Aorta (tissue), 5 donors: ENCODE measurements at regions not wholly inside any gene's neighbourhood (a gene's known extent, or its start where the extent isn't known, plus 50 kb on each side); places are given as distances from the start of the nearest gene placed in this dataset.

Experiments used
- ATAC-seq: fragments of 200-7000 bp; cut with Tn5 transposase; one replicate; pipeline ENCODE4 v1.9.1; 2022; ENCODE audit warnings: moderate library complexity; ENCODE audit not compliant: low FRiP score
- DNase-seq, 2 donors: peaks; one replicate each; pipeline ENCODE4 v3.0.0-alpha.2; 2020
- H3K27ac ChIP-seq, 2 donors: one replicate each; pipeline ENCODE4 v1.5.1; 2013; ENCODE audit warnings: low read length in 2 of 2, mild to moderate bottlenecking in 2 of 2, moderate library complexity in 2 of 2, control low read depth in 1 of 2, inconsistent platforms in 1 of 2, low read depth in 1 of 2
- H3K27me3 ChIP-seq, 2 donors: one replicate each; pipeline ENCODE4 v1.6.1; 2013; ENCODE audit warnings: control low read depth in 1 of 2, low read length in 1 of 2, mild to moderate bottlenecking in 1 of 2, moderate library complexity in 1 of 2; ENCODE audit not compliant: insufficient read depth in 2 of 2, control insufficient read depth in 1 of 2
- H3K36me3 ChIP-seq, 2 donors: one replicate each; pipeline ENCODE4 v1.6.1; 2013; ENCODE audit warnings: control low read depth in 1 of 2, low read length in 1 of 2, mild to moderate bottlenecking in 1 of 2; ENCODE audit not compliant: insufficient read depth in 2 of 2, control insufficient read depth in 1 of 2
- H3K4me1 ChIP-seq, 2 donors: one replicate each; pipeline ENCODE4 v1.6.1; 2013; ENCODE audit warnings: low read length in 2 of 2, control low read depth in 1 of 2, mild to moderate bottlenecking in 1 of 2, moderate library complexity in 1 of 2; ENCODE audit not compliant: insufficient read depth in 2 of 2, control insufficient read depth in 1 of 2
- H3K4me3 ChIP-seq, 2 donors: one replicate each; pipeline ENCODE4 v1.5.1; 2013; ENCODE audit warnings: low read length in 2 of 2, control low read depth in 1 of 2, mild to moderate bottlenecking in 1 of 2
- H3K9me3 ChIP-seq: one replicate; pipeline ENCODE4 v1.6.1; 2013; ENCODE audit warnings: mild to moderate bottlenecking, low read length; ENCODE audit not compliant: control insufficient read depth
- WGBS, 2 donors: extraction: QIAGEN DNeasy Blood & Tissue Kit; methylation state at CpG; one replicate each; pipeline ENCODE4 v1.1.7; 2013; 5-methylcytosine and 5-hydroxymethylcytosine counted together
- intact Hi-C, 2 donors: fragments of 100-400 bp; cut with DNase I; formaldehyde crosslinking; loops; one replicate each; pipeline versions ENCODE4 v1.14.2 to v1.15.0; 2022
- donor health status: healthy with polysubstance abuse.
- donor health status: Bipolar disorder and iron deficiency.
- donor health status: DM: no; HTN: no; CAD: no.
- donor health status: DM: no; HTN: no; CAD: no.
- donor health status: DM: yes; HTN: yes; CAD: no.

DNA sequence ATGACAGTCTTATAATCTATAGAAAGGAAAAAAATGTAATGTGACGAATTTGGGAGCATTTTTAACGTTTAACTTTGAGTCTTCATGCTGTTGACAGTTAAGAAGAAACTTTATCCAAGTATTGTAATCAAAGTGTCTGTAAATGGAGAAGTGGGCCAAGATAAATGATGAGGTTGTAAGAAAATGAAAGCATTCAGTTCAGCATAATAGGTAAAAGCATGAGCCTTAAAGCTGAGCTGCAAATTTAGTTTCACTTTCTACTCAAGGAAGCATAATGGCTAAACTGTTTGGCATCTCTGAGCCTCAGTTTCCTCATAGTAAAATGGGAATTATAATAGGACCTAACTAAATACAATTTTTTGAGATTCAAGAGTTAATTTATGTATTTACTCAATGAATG, 1554.8 kb downstream of the KCNT2 start:
- intact Hi-C loops: no loop called here
- Histone ChIP-seq H3K4me1 (no peaks in the 10 kb centered on the region), H3K9me3 (no peaks in the 10 kb centered on the region), H3K4me3 (no peak overlapping the region), H3K36me3 (no peaks in the 10 kb centered on the region), H3K27ac (no peak overlapping the region), H3K27me3 (no peaks in the 10 kb centered on the region)
- DNase-seq (no peak), ATAC-seq (no peak)
- 30 to 38% methylated on average over 2 of the region's 2 CpGs for WGBS, 2 donors

DNA sequence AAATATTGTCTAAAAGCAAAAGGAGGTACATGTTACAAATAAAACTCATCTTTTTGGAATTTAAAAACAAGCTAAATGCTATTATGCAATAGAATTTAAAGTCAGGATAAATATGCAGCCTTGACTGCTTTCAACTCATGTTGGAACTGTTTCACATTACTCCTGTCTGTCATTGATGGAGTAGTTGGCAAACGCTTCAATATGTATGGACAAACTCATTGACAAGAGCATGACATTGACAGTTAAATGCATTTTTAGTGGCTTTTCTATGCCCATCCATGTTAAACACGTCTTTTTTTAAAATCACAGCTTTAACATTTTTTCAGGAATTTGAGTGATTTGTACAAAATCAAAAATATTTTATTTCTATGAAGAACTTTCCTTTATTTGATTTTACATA, 1560.5 kb downstream of the KCNT2 start:
- no peaks in the 10 kb centered on the region for H3K27me3 ChIP-seq
- intact Hi-C loops: no loop called here
- H3K9me3 ChIP-seq: no peaks in the 10 kb centered on the region
- no peak overlapping the region for H3K4me3 ChIP-seq
- H3K36me3 ChIP-seq: no peaks in the 10 kb centered on the region
- no peak overlapping the region for H3K27ac ChIP-seq
- no peak for ATAC-seq
- WGBS, 2 donors: 48 to 58% methylated on average over 2 of the region's 2 CpGs
- DNase-seq: no peak
- H3K4me1 ChIP-seq: no peaks in the 10 kb centered on the region

DNA sequence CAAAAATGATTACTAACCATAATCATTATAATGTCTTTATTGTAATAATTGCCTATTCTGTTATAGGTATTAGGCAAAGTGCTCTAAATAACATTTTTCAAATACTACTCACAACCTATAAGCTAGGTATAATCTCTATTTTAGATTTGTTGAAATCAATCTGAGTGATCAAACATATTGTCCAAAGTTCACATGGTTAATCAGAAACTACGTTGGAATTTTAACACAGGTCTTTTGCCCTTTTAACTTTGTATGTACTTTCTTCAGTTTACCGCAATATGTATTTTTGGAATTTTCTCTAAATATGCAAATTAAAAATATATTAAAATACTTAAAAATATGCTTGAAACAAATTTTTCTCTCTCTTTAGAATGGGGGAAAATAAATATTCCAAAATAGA, 1563.2 kb downstream of the KCNT2 start:
- no peaks in the 10 kb centered on the region for H3K27me3 ChIP-seq
- no peaks in the 10 kb centered on the region for H3K9me3 ChIP-seq
- intact Hi-C loops: no loop called here
- no peaks in the 10 kb centered on the region for H3K36me3 ChIP-seq
- H3K4me3 ChIP-seq: no peak overlapping the region
- DNase-seq (no peak), ATAC-seq (no peak)
- no peaks in the 10 kb centered on the region for H3K4me1 ChIP-seq
- H3K27ac ChIP-seq: no peak overlapping the region
- WGBS, 2 donors: 83 to 87% methylated on average over 2 of the region's 2 CpGs

DNA sequence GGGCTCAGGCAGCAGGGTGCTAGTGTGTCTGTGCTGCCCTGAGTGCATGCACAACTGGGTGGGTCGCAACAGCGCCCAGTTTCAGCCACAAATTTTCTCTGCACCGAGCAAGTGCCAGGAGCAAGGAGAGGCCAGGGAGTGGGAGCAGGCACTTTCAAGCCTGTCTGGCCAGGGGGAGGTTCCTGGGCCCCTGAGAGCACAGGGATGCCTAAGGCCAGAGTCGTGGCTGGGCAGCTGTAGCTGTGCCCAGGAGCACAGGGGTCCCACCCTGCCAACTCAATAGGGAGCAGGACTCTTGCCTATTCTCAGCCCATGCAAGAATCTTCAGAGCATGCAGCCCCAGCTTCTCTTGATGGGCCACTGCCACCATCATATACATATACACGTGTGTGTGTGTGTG, 1577.4 kb downstream of the KCNT2 start:
- WGBS, 2 donors: 89 to 90% methylated on average over 5 of the region's 5 CpGs
- Histone ChIP-seq H3K9me3 (no peaks in the 10 kb centered on the region), H3K4me3 (no peak overlapping the region), H3K4me1 (no peaks in the 10 kb centered on the region), H3K27ac (no peak overlapping the region), H3K36me3 (no peaks in the 10 kb centered on the region), H3K27me3 (no peaks in the 10 kb centered on the region)
- DNase-seq: no peak
- peak; percentile 29 for ATAC-seq
- intact Hi-C loops: no loop called here

DNA sequence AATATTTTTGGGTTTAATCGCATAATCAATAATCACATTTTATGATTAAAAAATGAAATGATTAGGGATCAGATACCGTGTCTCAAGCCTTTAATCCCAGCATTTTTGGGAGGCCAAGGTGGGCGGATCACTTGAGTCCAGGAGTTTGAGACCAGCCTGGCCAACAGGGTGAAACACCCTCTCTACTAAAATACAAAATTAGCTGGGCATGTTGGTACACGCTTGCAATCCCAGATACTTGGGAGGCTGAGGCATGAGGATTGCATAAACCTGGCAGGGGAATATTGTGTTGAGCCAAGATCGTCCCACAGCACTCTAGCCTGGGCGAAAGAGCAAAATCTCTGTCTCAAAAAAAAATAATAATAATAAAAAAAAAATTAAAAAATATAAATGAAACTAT, 1581.4 kb downstream of the KCNT2 start:
- Histone ChIP-seq H3K9me3 (no peaks in the 10 kb centered on the region), H3K4me3 (no peak overlapping the region), H3K36me3 (no peaks in the 10 kb centered on the region), H3K27ac (no peak overlapping the region), H3K27me3 (no peaks in the 10 kb centered on the region), H3K4me1 (no peaks in the 10 kb centered on the region)
- WGBS, 2 donors: 79 to 90% methylated on average over 6 of the region's 6 CpGs
- intact Hi-C loops: no loop called here
- DNase-seq (no peak), ATAC-seq (no peak)

DNA sequence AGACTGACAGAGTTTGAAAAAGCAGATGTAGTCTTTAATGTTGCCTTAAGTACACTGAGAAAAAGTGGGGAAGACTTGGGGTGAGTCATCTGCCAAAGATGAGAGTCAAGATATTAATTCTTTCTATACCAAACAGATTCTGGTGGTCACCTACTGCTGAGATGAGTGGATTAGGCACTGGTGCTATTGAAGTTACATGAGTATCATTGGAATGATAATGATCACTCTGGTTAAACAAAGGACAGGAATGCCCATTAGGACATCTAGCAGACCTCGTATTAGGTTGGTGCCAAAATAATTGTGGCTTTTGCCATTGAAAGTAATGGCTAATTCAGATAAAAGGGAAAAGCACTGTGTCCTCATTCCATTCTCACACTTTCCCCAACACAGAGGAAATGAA, 1588.9 kb downstream of the KCNT2 start:
- intact Hi-C loops: no loop called here
- no peaks in the 10 kb centered on the region for H3K36me3 ChIP-seq
- H3K9me3 ChIP-seq: no peaks in the 10 kb centered on the region
- ATAC-seq (no peak), DNase-seq (no peak)
- H3K27ac ChIP-seq: no peak overlapping the region
- no peaks in the 10 kb centered on the region for H3K4me1 ChIP-seq
- no peaks in the 10 kb centered on the region for H3K27me3 ChIP-seq
- WGBS, 2 donors: 73 to 80% methylated on average over 1 of the region's 1 CpG
- H3K4me3 ChIP-seq: no peak overlapping the region

DNA sequence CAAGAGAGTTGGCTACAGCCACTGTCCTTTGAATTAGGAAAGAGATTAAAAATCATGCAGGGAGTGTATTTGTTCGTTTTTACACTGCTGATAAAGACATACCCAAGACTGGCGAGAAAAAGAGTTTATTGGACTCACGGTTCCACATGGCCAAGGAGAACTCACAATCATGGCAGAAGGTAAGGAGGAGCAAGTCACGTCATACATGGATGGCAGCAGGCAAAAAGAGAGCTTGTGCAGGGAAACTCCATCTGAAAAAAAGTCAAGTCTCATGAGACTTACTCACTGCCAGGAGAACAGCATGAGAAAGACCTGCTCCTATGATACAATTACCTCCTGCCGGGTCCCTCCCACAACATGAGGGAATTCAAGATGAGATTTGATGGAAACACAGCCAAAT, 1595.2 kb downstream of the KCNT2 start:
- intact Hi-C loops: no loop called here
- H3K4me1 ChIP-seq: no peaks in the 10 kb centered on the region
- no peak overlapping the region for H3K27ac ChIP-seq
- WGBS, 2 donors: 67 to 85% methylated on average over 5 of the region's 5 CpGs
- no peak for ATAC-seq
- no peaks in the 10 kb centered on the region for H3K36me3 ChIP-seq
- no peak for DNase-seq
- no peak overlapping the region for H3K4me3 ChIP-seq
- peaks cover 0 to 2% of the 10 kb centered on the region in 2 donors for H3K27me3 ChIP-seq
- H3K9me3 ChIP-seq: no peaks in the 10 kb centered on the region

DNA sequence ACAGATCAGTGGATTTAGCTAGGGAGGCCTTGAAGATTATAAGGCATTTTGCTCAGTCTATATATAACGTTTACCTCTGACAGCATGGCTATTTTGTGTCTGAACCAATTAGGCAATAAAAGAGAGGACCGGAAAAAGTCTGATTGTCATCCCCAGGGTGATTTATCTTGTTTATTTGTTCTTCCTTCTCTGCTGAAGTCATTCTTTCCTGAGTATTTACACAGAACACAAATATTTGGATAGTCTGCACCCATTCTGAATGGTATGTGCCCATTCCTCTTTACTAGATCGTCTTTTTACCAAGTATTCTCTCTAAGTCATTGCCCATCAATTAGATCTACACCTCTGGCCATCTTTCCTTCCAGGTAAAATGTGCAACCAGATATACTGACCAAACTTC, 1602.9 kb downstream of the KCNT2 start:
- Histone ChIP-seq H3K27me3 (peaks cover 0 to 3% of the 10 kb centered on the region in 2 donors), H3K36me3 (no peaks in the 10 kb centered on the region), H3K4me3 (no peak overlapping the region), H3K9me3 (no peaks in the 10 kb centered on the region), H3K27ac (no peak overlapping the region), H3K4me1 (no peaks in the 10 kb centered on the region)
- no peak for ATAC-seq
- intact Hi-C loops: no loop called here
- DNase-seq: no peak
- 33 to 46% methylated on average over 3 of the region's 3 CpGs for WGBS, 2 donors

DNA sequence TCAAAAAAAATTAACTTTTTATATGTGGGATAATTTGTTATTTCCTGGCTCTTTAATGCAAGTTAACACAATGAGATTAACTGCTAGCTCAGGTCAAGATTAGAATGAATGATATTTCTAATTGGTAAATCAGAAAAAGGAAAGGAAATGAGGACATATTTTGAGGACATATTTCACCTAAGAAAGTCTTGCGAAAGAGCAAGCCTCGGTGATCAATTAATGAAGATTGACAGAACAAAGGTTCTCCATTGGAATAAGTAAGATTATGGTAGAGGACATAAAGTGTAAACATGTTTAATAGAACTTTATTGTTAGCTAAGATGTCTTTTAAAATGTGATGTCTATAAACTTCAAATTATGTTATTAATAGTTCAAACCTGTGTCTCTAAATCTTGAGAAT, 1617.8 kb downstream of the KCNT2 start:
- H3K4me3 ChIP-seq: no peak overlapping the region
- H3K9me3 ChIP-seq: no peaks in the 10 kb centered on the region
- H3K27ac ChIP-seq: no peak overlapping the region
- no peaks in the 10 kb centered on the region for H3K27me3 ChIP-seq
- H3K36me3 ChIP-seq: no peaks in the 10 kb centered on the region
- WGBS, 2 donors: 74% methylated on average over 2 of the region's 2 CpGs
- intact Hi-C loops: no loop called here
- H3K4me1 ChIP-seq: no peaks in the 10 kb centered on the region
- no peak for ATAC-seq
- no peak for DNase-seq
